T47D (cell line): ENCODE measurements at regions not wholly inside any gene's neighbourhood (a gene's known extent, or its start where the extent isn't known, plus 50 kb on each side); places are given as distances from the start of the nearest gene placed in this dataset.

Source experiments
- DNase-seq, 2 experiments: peaks; one replicate each; pipeline versions ENCODE4 v3.0.0 to v3.0.0-alpha.2; 2011 to 2012; ENCODE audit warnings: low read depth in 1 of 2, low spot score in 1 of 2
- JUND ChIP-seq: IDR thresholded peaks from 2 replicates; pipeline ENCODE4 v1.6.1; 2012; ENCODE audit warnings: low read depth
- in situ Hi-C: cut with HindIII; loops from 2 replicates; pipeline ENCODE4 v1.10.0; 2016; ENCODE audit warnings: low sequenced_read_pairs, low pct_unique_long_range_greater_than_20kb

- in situ Hi-C loops, result no loop called here
- TF ChIP-seq JUND, result no peak
- no peak for DNase-seq
Measured at GRCh38 chr10:3292636-3293035, 120.1 kb upstream of the PITRM1 start.

GRCh38 chr10:3290550-3290949 lies 118.0 kb upstream of the PITRM1 start:
- no peak for DNase-seq
- no peak for TF ChIP-seq JUND
- in situ Hi-C loops, result no loop called here

- peak; percentile 76 to 83 for DNase-seq
- TF ChIP-seq JUND, result no peak
- in situ Hi-C loops, result no loop called here
Measured at GRCh38 chr10:3287572-3288445, 115.2 kb upstream of the PITRM1 start.

- DNase-seq, result no peak
- TF ChIP-seq JUND, result no peak
- in situ Hi-C loops, result no loop called here
Measured at GRCh38 chr10:3282674-3283017, 110.1 kb upstream of the PITRM1 start.

- in situ Hi-C loops, result no loop called here
- no peak for TF ChIP-seq JUND
- DNase-seq, result no peak
Measured at GRCh38 chr10:3281941-3282673, 109.5 kb upstream of the PITRM1 start.

- in situ Hi-C loops, result no loop called here
- no peak for DNase-seq
- TF ChIP-seq JUND, result no peak
Measured at GRCh38 chr10:3278771-3279170, 106.2 kb upstream of the PITRM1 start.

- no peak for DNase-seq
- TF ChIP-seq JUND, result no peak
- in situ Hi-C loops, result no loop called here
Measured at GRCh38 chr10:3277566-3277965, 105.0 kb upstream of the PITRM1 start.

GRCh38 chr10:3274414-3274813 lies 101.8 kb upstream of the PITRM1 start:
- in situ Hi-C loops, result no loop called here
- no peak for TF ChIP-seq JUND
- no peak for DNase-seq

- no peak for TF ChIP-seq JUND
- in situ Hi-C loops, result no loop called here
- DNase-seq, result no peak
Measured at GRCh38 chr10:3273966-3274365, 101.4 kb upstream of the PITRM1 start.

GRCh38 chr10:3272300-3272699 lies 99.7 kb upstream of the PITRM1 start:
- in situ Hi-C loops, result no loop called here
- no peak for TF ChIP-seq JUND

GRCh38 chr10:3271354-3272115 lies 99.0 kb upstream of the PITRM1 start:
- no peak for TF ChIP-seq JUND
- DNase-seq, result no peak
- in situ Hi-C loops, result no loop called here

More at GRCh38 chr10:3272300-3272699, 99.7 kb upstream of the PITRM1 start:
- no peak for DNase-seq

- in situ Hi-C loops, result no loop called here
- DNase-seq, result no peak
- no peak for TF ChIP-seq JUND
Measured at GRCh38 chr10:3270577-3271316, 98.2 kb upstream of the PITRM1 start.
